ENCODE measurements at regions not wholly inside any gene's neighbourhood (a gene's known extent, or its start where the extent isn't known, plus 50 kb on each side); places are given as distances from the start of the nearest gene placed in this dataset.

DNA sequence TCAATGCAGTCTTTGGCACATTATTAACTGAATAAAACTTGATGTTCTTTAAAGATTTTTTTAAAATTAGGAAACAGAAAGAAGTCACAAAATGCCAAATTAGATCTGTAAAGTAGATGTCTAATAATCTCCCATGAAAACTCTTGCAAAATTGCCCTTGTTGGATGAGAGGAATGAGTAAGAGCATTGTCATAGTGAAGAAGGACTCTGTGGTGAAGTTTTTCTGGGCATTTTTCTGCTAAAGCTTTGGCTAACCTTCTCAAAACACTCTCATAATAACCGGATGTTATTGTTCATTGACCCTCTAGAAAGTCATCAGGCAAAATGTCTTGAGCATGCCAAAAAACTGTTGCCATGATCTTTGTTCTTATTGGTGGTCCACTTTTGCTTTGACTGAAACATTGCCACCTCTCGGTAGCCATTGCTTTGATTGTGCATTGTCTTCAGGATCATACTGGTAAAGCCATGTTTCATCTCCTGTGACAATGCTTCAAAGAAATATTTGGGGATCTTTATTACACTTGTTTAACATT is 549.3 kb downstream of the LIG4 start:
- no peak overlapping the region for H3K4me3 ChIP-seq (ENCODE audit: low read length)
- no peak for TF ChIP-seq SMC3 (conservative IDR thresholded peaks at IDR 0.05; ENCODE audit: poor library complexity)
- TF ChIP-seq, protein P1, sequence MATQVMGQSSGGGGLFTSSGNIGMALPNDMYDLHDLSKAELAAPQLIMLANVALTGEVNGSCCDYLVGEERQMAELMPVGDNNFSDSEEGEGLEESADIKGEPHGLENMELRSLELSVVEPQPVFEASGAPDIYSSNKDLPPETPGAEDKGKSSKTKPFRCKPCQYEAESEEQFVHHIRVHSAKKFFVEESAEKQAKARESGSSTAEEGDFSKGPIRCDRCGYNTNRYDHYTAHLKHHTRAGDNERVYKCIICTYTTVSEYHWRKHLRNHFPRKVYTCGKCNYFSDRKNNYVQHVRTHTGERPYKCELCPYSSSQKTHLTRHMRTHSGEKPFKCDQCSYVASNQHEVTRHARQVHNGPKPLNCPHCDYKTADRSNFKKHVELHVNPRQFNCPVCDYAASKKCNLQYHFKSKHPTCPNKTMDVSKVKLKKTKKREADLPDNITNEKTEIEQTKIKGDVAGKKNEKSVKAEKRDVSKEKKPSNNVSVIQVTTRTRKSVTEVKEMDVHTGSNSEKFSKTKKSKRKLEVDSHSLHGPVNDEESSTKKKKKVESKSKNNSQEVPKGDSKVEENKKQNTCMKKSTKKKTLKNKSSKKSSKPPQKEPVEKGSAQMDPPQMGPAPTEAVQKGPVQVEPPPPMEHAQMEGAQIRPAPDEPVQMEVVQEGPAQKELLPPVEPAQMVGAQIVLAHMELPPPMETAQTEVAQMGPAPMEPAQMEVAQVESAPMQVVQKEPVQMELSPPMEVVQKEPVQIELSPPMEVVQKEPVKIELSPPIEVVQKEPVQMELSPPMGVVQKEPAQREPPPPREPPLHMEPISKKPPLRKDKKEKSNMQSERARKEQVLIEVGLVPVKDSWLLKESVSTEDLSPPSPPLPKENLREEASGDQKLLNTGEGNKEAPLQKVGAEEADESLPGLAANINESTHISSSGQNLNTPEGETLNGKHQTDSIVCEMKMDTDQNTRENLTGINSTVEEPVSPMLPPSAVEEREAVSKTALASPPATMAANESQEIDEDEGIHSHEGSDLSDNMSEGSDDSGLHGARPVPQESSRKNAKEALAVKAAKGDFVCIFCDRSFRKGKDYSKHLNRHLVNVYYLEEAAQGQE (IDR thresholded peaks at IDR 0.05; ENCODE audit: borderline replicate concordance), result no peak
- no peak for TF ChIP-seq POLR2AphosphoS5 (IDR thresholded peaks at IDR 0.05)
- no peak for TF ChIP-seq EZH2 (IDR thresholded peaks at IDR 0.05; ENCODE audit: borderline replicate concordance, insufficient read depth, low read length, poor library complexity, severe bottlenecking)
- no peak for TF ChIP-seq MXI1 (conservative IDR thresholded peaks at IDR 0.05; ENCODE audit: poor library complexity, severe bottlenecking)
- no peak for TF ChIP-seq RAD21 (conservative IDR thresholded peaks at IDR 0.05)
- no peak for TF ChIP-seq TAF1 (IDR thresholded peaks at IDR 0.05; ENCODE audit: low read depth)
- no peak for TF ChIP-seq EP300 (conservative IDR thresholded peaks at IDR 0.05; ENCODE audit: poor library complexity, severe bottlenecking)
- no peak for TF ChIP-seq CTCF (IDR thresholded peaks at IDR 0.05; ENCODE audit: poor library complexity, severe bottlenecking)
- H3K27me3 ChIP-seq (ENCODE audit: insufficient read depth, low read depth, low read length), result no peaks in the 10 kb centered on the region
- no peak overlapping the region for H3K4me2 ChIP-seq (ENCODE audit: low read length)
- no peak overlapping the region for H3K9ac ChIP-seq (ENCODE audit: low read length)
- no peaks in the 10 kb centered on the region for H3K9me2 ChIP-seq (ENCODE audit: insufficient read depth, low read length)
- H2AFZ ChIP-seq (ENCODE audit: low read depth, low read length), result no peak overlapping the region
- no peaks in the 10 kb centered on the region for H4K20me1 ChIP-seq (ENCODE audit: insufficient read depth)
- no peak overlapping the region for H3K27ac ChIP-seq (ENCODE audit: low read length)
- H3K79me2 ChIP-seq (replicated peaks; ENCODE audit: insufficient read depth, low read length), result no peaks in the 10 kb centered on the region
- no peaks in the 10 kb centered on the region for H3F3A ChIP-seq (ENCODE audit: insufficient read depth, low read length, poor library complexity, severe bottlenecking)
- no peaks in the 10 kb centered on the region for H3K36me3 ChIP-seq (ENCODE audit: insufficient read depth, low read length)
- no peaks in the 10 kb centered on the region for H3K9me3 ChIP-seq (ENCODE audit: low read length)

DNA sequence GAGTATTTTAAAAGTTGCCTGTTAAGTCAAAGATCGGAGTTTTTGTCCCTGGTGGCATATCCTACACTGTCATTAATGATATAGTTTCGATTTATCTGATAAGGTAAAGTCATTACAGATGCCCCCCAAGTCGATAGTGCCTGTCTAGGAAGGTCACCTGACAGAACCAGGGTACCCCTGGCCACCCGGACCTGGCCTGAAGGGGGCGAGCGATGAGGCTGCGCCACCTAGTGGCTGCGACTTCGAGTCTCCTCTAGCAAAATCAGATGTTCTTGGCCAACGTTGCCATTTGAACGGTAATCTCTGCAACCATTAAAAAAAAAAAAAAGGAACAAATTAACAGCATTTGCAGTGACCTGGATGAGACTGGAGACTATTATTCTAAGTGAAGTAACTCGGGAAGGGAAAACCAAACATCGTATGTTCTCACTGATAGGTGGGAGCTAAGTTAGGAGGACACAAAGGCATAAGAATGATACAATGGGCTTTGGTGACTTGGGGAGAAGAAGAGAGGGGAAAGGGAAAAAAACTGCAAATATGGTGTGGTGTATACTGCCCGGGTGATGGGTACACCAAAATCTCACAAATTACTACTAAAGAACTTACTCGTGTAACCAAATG is 565.1 kb downstream of the LIG4 start:
- H3K27ac ChIP-seq (ENCODE audit: low read length), result no peak overlapping the region
- H3K9ac ChIP-seq (ENCODE audit: low read length), result no peak overlapping the region
- no peak overlapping the region for H3K4me2 ChIP-seq (ENCODE audit: low read length)
- no peaks in the 10 kb centered on the region for H3K9me3 ChIP-seq (ENCODE audit: low read length)
- H3K79me2 ChIP-seq (replicated peaks; ENCODE audit: insufficient read depth, low read length), result no peaks in the 10 kb centered on the region
- no peaks in the 10 kb centered on the region for H3K9me2 ChIP-seq (ENCODE audit: insufficient read depth, low read length)
- H3K4me3 ChIP-seq (ENCODE audit: low read length), result no peak overlapping the region
- H3K27me3 ChIP-seq (ENCODE audit: insufficient read depth, low read depth, low read length), result no peaks in the 10 kb centered on the region
- no peaks in the 10 kb centered on the region for H4K20me1 ChIP-seq (ENCODE audit: insufficient read depth)
- H3F3A ChIP-seq (ENCODE audit: insufficient read depth, low read length, poor library complexity, severe bottlenecking), result no peaks in the 10 kb centered on the region
- H3K36me3 ChIP-seq (ENCODE audit: insufficient read depth, low read length), result no peaks in the 10 kb centered on the region
- H2AFZ ChIP-seq (ENCODE audit: low read depth, low read length), result no peak overlapping the region
- TF ChIP-seq, protein P1 (IDR thresholded peaks at IDR 0.05; ENCODE audit: borderline replicate concordance), result no peak
- TF ChIP-seq EZH2 (IDR thresholded peaks at IDR 0.05; ENCODE audit: borderline replicate concordance, insufficient read depth, low read length, poor library complexity, severe bottlenecking) (no peak), TAF1 (IDR thresholded peaks at IDR 0.05; ENCODE audit: low read depth) (no peak), EP300 (conservative IDR thresholded peaks at IDR 0.05; ENCODE audit: poor library complexity, severe bottlenecking) (no peak), SMC3 (conservative IDR thresholded peaks at IDR 0.05; ENCODE audit: poor library complexity) (peak; percentile 63), RAD21 (conservative IDR thresholded peaks at IDR 0.05) (peak; percentile 49), CTCF (IDR thresholded peaks at IDR 0.05; ENCODE audit: poor library complexity, severe bottlenecking) (peak; percentile 64)

Data from neural cell (in vitro differentiated cells).